NCI-H524 (cell line): ENCODE measurements at regions not wholly inside any gene's neighbourhood (a gene's known extent, or its start where the extent isn't known, plus 50 kb on each side); places are given as distances from the start of the nearest gene placed in this dataset.
"Not testable (repeated sequence)": the region's sequence is repeated elsewhere in the genome, so short reads cannot be mapped to it uniquely, and the experiment has no call there.

Source experiments
- DNase-seq, 2 experiments: peaks; one replicate each; lab custom pipeline; 2025; lab: John Stamatoyannopoulos, UW

DNA sequence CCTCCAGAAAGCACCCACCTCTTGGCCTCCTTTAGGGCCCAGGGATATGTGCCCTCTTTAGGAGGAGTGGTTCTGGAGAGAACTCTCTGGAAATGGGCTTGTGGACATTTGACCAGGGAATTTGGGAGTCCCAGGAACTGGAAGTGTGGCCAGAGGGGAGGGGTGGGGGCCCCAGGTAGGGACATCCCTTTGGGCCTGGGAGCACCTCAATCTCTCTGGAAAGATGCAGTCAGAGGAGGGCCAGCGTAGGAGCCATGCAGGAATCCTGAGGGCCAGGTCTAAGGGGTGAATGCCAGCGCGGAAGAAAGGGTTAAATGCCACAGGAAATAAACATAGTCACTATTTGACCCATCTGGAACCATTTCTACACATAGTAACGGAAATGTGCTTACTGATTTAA lies 50.3 kb upstream of the ITGA11 start:
- DNase-seq, result no peak

DNA sequence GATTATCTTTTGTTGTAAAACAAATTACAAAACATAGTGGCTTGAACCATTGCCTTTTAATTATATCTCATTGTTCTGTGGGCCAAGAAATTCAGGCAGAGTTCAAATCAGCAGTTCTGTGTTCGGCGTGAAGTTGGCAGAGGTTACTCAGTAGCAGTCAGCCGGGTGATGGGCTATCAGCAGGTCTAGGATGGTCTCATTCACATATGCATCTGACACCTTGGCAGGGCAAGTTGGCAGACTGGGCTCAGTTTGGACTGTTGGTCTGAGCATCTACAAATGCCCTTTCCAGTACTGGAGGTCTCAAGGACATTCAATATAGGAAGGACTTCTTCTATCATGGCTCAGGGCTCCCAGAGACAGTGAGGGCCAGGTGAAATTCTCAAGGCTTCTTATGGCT lies 51.2 kb upstream of the ITGA11 start:
- no peak for DNase-seq

DNA sequence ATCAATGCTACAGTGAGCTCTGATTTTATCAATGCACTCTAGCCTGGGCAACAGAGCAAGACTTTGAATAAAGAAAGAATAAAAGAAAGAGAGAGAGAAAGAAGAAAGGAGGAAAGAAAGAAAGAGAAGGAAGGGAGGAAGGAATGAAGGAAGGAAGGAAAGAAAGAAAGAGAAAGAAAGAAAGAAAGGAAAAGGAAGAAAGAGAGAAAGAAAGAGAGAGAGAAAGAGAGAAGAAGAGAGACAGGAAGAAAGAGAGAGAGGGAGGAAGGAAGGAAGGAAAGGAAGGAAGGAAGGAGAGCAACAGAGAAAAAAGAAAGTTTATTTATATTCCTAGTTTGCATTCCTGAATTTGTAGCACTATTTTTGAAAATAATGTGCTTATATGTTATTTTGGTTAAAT lies 52.3 kb upstream of the ITGA11 start:
- DNase-seq, result no peak

DNA sequence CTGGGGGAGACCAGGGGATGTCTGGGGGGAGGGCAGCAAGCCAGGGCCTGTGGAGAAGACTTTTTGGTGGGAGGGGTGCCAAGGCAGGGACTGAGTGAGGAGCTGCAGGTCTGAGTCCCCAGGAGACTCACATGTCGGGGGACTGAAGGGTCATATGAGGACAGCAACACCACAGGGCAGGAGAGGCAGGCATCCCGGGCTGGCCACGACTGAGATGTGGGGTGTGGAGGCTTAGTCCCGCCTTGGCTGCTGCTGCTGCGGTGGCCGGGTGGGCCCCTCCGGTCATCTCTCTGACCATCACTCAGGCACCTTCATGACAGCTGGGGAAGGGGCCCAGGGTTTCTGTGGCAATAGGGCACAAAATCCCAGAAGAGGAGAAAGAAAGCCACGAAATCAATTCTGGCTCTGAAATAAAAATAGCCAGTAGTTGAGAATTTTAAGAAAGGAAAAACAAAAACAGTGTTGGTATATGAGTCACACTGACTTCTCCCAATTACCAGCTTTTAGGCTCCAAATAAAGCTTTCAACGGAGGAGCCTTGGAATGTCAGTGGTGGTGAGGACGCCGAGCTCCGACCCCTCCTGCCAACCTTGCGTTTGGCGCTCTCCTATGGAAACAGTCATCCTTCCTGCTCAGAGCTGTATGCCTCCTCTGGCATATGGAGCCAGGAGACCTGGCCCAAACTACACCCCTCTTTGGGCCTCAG lies 52.9 kb upstream of the ITGA11 start:
- DNase-seq, result no peak

DNA sequence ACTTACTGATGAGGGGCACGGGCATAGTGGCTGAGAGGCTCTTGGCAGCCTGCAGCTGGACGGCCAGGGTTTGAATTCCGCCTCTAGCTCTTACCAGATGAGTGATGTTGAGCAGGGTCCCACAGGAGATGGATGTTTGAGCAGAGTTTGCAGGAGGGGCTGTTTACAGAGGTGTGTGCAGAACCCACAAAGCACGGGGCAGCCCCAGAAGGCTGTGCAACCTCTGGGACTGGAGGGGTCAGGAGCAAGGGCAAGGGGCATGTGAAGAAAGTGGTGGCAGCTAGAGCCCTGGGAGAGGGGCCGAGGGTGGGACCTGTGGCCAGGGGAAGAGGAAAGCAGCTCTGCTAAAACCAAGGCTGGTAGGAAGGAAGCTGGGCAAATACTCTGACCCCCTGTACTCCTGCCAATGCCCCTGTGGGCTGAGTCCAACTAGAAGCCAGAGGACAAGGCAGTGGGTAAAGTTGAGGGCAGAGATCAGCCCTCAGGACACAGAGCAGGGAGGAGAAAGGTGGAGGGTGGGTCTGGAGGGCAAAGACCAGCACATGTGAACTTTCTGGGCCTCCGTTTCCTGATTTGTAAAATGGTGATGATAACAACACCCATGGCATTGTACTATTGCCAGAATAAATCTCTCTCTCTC lies 53.9 kb upstream of the ITGA11 start:
- no peak for DNase-seq

DNA sequence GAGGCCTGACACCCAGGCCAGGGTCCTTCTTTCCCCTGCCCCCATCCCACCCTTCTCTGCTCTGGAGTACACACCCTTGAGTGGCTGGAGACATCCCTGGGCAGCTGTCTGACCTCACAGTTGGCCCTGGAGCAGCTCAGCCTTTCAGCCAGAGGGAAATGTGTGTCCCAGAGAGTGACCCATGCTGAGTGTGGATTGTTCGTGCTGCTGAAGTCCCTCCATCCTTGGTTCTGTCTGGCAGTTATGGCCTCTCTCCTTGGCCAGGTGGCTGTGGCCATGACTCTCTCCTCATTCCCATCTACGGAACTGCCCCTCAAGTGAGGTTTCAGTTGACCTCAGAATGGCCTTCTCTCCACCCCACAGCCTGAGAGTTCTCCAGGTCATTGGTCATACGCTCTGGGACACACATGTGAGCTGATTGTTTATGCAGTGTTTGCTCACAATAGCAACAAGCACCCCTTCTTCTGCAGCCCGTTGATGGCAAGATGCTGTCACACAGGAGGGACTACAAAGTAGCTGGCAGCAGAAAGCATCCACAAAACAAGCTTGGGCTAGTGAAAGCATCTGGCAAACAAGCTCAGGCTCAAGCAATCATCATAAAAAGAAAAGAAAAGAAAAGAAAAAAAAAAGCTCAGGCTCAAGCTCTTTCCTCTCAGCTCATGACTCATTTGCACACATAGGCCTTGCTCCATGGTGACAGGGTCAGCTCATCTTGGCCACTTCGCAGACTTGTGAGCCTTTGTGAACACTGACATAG lies 55.3 kb upstream of the ITGA11 start:
- no peak for DNase-seq

DNA sequence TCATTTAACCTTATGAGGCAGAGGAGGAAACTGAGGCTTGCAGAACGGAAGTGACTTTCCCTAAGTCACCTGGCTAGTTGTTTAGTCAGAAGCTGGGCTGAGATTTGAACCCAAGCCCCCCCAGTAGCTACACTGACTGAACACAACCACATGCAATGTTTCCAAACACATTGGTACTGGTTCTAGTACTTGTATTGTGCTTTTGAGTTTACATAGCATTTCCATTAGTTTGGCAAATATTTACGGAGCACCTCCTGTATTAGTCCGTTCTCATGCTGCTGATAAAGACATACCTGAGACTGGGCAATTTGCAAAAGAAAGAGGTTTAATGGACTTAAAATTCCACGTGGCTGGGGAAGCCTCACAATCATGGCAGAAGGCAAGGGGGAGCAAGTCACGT lies 56.3 kb upstream of the ITGA11 start:
- DNase-seq, result no peak

DNA sequence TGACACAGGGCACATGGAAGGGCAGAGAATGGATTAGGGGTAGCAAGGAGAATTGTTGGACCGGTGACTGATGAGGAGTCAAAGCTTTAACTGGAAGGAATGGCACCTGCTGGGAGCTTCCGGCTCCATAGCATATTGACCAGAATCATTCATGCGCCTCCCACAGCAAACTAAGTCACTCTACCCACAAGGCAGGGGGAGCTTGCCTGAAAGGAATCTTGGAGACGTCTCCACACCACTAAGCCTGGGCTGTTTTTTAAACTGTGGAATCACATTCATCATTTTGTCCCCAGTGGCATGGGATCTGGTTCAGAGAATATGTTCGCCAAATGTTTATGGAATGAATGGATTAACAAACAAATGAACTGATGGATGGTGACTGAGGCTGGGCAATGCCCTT lies 57.0 kb upstream of the ITGA11 start:
- no peak for DNase-seq

DNA sequence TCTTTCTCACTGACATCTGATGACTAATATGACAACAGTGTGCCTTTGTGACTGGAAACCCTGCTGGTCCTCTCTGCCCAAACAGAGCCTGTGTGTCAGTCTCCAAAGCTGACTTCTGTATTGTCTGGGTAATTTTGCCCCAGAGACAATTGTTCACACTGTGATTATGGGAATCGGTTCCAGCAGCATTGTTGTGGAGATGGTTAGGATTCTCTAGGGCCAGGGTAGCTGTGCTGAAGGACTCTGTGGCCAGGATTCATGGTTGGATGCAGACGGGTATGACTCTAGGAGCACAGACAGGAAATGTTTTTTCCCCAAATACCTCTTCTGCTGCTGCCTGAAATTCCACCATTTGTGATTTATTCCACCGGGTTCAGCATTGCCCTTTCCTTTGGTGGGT lies 57.5 kb upstream of the ITGA11 start:
- no peak for DNase-seq

DNA sequence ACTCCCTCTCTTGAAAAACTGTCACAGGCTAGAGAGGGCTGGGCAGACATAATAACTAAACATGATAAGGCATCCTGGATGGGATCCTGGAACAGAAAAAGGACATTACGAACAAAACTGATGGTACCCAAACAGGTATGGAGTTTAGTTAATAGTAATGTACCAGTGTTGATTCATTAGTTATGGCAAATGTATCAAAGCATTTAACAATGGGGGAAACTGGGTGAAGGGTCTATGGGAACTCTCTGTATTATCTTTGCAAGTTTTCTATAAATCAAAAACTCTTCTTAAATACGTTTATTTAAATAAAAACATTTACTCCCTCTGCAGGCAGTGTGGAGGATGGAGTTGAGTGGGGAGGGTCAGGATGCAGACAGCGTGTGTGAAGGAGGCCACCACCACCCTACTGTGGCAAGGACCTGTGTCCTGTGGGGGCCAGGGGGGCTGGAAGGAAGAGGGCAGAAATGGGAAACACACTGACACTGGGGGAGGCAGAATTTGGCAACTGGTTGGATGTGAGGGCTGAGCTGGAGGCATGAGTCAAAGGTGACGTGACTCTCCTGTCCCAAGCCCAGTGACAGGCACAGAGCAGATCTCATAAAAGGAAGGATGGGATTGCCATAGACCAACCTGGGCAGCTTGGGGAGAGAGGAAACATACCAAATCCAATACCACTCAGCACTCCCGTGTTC lies 59.6 kb upstream of the ITGA11 start:
- DNase-seq, result no peak

DNA sequence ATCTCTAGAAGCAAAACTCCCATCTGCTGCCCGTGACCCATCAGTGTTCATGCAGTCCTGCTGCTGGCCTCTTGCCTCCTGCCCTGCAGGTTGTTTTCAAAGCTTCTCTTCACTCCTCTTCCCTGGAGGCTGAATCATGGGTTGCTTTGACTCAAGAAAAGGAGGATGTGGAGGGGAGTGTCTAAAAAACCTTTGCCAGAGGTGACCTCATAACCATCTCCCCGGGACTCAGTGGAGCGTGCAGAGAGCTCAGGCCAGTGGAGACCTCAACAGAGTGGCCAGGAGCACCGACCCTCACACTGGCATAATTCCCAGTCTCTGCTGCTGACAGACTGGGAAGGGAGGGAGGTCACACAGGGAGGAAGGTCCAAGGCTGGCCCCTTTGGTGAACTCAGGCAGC lies 60.9 kb upstream of the ITGA11 start:
- no peak for DNase-seq

DNA sequence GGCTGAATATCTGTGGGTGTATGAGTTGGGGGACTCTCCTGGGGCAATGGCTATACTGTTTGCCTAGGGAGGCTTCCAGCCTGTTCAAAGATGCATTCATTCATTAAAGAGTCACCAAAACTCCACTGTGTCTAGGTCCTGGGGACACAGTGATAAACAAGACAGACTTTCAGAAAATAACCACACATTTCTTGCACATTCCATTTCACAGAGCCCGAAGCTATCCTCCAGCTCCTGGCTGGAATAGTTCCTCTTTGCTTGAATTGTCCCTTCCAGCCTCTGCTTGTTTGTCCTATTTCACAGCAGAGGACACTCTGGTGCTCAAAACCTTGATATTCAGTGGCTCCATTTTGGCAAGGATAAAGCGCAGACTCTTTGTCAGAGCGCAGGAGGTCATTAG lies 61.7 kb upstream of the ITGA11 start:
- DNase-seq, result no peak

DNA sequence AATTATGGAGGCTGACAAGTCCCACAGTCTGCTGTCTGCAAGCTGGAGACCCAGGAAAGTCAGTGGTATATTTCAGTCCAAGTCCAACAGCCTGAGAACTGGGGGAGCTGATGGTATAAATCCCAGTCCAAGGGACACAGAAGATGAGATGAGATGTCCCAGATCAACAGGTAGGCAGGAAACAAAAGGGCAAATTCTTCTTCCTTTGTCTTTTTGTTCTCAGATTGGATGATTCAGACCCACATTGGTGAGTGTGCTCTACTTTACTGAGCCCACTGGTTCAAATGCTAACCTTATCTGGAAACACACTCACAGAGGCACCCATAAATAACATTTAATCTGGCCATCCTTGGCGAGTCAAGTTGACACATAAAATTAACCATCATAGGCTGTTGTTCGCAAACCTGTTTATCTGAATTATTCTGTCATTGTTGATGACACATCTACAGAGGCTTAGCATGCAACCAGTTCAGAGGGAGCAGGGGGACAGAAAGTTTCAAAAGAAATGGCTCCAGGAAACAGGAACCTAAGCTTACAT lies 62.7 kb upstream of the ITGA11 start:
- no peak for DNase-seq

DNA sequence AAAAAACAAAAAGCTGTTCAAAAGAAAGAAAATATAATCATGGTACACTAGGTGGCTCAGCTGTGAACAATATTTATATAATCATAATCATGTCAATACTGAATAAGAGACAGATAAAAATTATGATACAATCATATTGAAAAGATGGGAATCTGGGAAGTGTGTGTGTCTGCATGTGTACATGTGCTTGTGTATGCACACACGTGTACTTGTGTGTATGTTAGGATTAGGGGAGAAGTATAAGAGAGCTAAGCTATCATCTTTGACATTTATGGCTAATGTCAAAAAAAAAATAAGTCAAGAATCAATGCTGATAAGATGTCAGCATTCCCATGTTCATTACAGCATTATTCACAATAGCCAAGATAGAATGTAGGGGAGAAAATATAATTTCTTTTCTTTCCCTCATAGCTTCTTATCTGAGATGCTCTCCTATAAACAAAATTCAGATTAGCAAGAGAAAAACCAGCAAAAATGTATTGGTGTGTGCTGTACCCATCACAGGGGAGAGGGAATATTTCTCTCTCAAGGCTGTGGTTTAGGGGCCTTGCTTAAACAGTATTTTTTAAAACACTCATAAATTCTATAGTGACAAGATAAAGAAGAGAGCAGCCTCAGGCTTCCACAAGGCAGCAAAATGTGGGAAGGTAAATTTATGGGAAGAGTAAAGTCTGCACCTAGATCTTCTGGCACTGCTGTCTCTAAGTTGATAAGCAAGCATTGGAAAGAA lies 63.4 kb upstream of the ITGA11 start:
- no peak for DNase-seq

DNA sequence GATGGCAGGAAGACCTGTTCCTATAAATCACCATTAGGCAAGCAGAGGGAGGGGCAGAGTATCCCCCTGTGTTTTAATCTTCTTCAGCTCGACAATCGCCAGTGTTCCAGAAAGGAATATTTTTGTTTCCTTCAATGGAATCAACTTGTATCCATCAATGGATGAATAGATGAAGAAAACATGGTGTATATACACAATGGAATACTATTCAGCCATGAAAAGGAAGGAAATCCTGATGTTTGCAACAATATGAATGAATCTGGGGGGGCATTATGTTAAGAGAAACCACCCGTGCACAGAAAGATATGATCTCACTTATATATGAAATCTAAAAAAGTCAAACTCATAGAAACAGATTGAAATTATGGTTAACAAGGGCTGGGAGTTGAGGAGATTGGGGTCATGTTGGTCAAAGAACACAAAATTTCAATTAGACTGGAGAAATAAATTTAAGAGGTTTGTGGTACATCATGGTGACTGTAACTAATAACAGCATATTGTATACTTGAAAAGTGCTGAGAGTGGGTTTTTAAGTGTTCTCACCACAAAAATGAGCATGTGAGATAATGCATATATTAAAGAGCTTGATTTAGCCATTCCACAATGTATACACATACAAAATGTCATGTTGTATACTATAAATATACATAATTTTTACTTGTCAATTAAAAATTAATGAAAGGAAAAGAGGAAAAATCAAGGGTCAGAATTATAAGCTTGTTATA lies 64.2 kb upstream of the ITGA11 start:
- DNase-seq, result no peak

DNA sequence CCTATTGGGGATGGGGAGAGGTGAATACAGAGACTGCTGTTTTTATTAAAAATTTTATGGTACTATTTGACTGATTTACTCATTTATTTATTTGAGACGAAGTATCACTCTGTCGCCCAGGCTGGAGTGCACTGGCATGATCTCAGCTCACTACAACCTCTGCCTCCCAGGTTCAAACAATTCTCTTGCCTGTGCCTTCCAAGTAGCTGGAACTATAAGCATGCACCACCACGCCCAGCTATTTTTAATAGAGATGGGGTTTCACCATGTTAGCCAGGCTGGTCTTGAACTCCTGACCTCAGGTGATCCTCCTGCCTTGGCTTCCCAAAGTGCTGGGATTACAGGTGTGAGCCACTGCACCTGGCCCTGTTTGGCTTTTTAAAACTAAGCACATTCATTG lies 64.8 kb upstream of the ITGA11 start:
- not testable (repeated sequence) for DNase-seq

DNA sequence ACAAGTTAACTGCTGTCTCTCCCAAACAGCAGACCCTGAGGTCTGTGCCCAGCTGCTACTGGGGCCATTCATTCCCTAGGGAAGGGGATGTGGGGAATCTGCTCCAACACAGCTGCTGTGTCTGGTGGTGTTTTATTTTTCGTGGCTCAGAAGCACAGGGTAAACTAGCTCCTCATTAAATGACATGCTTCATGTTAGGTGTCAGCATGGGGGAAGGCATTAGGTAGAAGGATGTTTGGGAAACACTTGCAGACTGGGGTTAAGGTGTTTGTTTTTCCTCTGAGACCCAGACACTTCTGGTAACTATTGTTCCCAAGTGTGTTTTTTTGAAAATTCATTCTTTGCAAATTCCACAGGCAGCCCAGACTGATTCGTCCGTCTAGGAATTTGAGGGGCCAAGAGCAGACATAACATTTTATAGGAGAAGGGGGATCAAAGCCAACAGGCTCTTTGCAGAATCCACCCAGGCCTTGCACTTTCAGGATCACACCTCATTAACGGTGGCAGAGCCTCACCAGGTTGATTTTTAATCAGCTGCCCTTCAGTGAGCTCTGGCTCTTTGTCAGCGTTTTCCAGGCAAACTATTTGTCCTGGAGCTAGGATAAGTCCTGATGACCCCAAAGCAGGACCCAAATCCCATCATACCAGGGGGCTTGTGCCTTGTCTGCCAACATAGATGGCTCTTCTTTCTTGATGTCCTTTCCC lies 65.4 kb upstream of the ITGA11 start:
- DNase-seq, result peak in 1 of 2 experiments; percentile 11

DNA sequence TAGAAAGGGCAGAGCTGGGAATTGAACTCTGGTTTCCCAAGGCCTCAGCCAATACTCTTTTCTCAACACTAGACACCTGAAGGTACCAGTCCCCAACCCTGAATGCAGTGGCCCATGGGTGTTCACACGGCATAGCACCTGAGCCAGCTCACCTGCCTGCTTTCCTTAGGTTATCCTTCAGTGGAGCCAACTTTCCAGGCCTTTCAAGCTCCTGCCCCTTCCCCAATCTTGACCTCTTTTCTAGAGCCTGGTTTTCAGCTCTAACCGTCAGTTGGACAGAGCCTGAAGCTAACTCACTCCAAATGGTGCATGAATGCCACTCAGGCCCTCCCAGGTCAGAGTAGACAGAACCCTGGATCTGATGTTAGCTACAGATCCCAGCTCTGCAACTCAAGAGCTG lies 66.1 kb upstream of the ITGA11 start:
- DNase-seq, result no peak

DNA sequence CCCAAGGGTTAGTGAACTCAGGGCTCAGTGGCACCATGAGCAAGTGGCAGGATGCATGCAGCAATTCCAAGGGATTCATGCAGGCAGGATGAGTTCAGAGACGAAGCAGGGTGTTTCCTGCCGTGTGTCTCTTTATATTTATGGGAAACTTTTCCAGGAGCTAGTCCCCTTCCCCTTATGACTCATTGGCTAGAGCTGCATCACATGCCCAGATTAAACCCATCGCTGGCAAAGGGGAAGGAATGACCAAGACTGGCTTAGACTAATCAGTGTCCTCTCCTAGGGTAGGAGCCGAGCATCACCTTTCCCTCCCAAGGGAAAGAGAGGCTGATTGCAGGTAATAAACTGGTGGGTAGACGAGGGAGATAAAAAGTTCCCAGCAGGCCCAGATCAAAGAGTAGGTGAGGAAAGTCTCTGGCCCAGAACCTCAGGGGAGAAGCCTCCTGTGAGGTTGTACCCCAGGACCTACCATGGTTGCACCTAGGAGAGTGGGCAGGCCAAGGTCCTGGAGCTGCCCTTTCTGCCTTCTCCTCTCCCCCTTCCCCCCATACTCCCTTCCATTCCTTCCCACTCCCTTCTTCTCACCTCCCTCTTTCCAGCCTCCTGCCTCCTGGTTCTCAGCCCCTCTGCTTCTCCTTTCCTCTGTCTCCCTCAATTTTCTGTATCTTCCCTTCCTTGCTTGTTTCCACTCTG lies 67.8 kb upstream of the ITGA11 start:
- DNase-seq, result no peak
